Bronchial epithelial cell (primary cell): ENCODE measurements at regions not wholly inside any gene's neighbourhood (a gene's known extent, or its start where the extent isn't known, plus 50 kb on each side); places are given as distances from the start of the nearest gene placed in this dataset.
A peak's percentile ranks its signal among the peaks of the same experiment; 100 is the strongest.

Experiments
- DNase-seq: peaks from one replicate; pipeline ENCODE4 v3.0.0-alpha.2; 2010; ENCODE audit warnings: low read depth
- FAIRE-seq: peaks from 2 replicates; lab custom pipeline; 2011; peaks lifted over from hg19 to GRCh38; lab: Jason Lieb, UNC
- H3K27me3 ChIP-seq: 2 replicates; pipeline ENCODE4 v1.5.1; 2011; ENCODE audit warnings: low read length; ENCODE audit not compliant: control insufficient read depth, insufficient read depth
- H3K36me3 ChIP-seq: 2 replicates; pipeline ENCODE4 v1.5.1; 2011; ENCODE audit warnings: low read length; ENCODE audit not compliant: control insufficient read depth, insufficient read depth
- H3K4me3 ChIP-seq: 2 replicates; pipeline ENCODE4 v1.5.1; 2011; ENCODE audit warnings: mild to moderate bottlenecking, low read depth, low read length, control low read depth
- CTCF ChIP-seq: IDR thresholded peaks from 2 replicates; pipeline ENCODE4 v1.5.1; 2011; ENCODE audit warnings: mild to moderate bottlenecking, moderate library complexity, low read length, control low read depth, inconsistent platforms; ENCODE audit not compliant: insufficient read depth, severe bottlenecking

- DNase-seq: peak; percentile 8
- Histone ChIP-seq H3K27me3 (no peaks in the 10 kb centered on the region), H3K4me3 (no peak overlapping the region), H3K36me3 (no peaks in the 10 kb centered on the region)
- TF ChIP-seq CTCF: no peak
- FAIRE-seq: no peak
Measured at GRCh38 chr1:79976287-79976686, 969.8 kb upstream of the ADGRL4 start.

GRCh38 chr1:79974659-79975058, 968.1 kb upstream of the ADGRL4 start:
- TF ChIP-seq CTCF: no peak
- no peaks in the 10 kb centered on the region for H3K36me3 ChIP-seq
- H3K4me3 ChIP-seq: no peak overlapping the region
- DNase-seq (no peak), FAIRE-seq (no peak)
- H3K27me3 ChIP-seq: no peaks in the 10 kb centered on the region

GRCh38 chr1:79969886-79970285, 963.4 kb upstream of the ADGRL4 start:
- TF ChIP-seq CTCF: no peak
- no peak for FAIRE-seq
- H3K4me3 ChIP-seq: no peak overlapping the region

GRCh38 chr1:79966438-79966837, 959.9 kb upstream of the ADGRL4 start:
- no peaks in the 10 kb centered on the region for H3K27me3 ChIP-seq
- DNase-seq (no peak), FAIRE-seq (no peak)
- H3K4me3 ChIP-seq: no peak overlapping the region
- no peaks in the 10 kb centered on the region for H3K36me3 ChIP-seq
- no peak for TF ChIP-seq CTCF

More at GRCh38 chr1:79969886-79970285, 963.4 kb upstream of the ADGRL4 start:
- no peak for DNase-seq
- no peaks in the 10 kb centered on the region for H3K27me3 ChIP-seq
- H3K36me3 ChIP-seq: no peaks in the 10 kb centered on the region

GRCh38 chr1:79959635-79960034, 953.1 kb upstream of the ADGRL4 start:
- Histone ChIP-seq H3K4me3 (no peak overlapping the region), H3K36me3 (no peaks in the 10 kb centered on the region), H3K27me3 (no peaks in the 10 kb centered on the region)
- no peak for TF ChIP-seq CTCF
- FAIRE-seq (no peak), DNase-seq (no peak)

GRCh38 chr1:79955966-79956365, 949.4 kb upstream of the ADGRL4 start:
- no peak for TF ChIP-seq CTCF

More at GRCh38 chr1:79955966-79956365, 949.4 kb upstream of the ADGRL4 start:
- Histone ChIP-seq H3K27me3 (no peaks in the 10 kb centered on the region), H3K4me3 (no peak overlapping the region), H3K36me3 (no peaks in the 10 kb centered on the region)
- FAIRE-seq (no peak), DNase-seq (no peak)
